KBM-7 (cell line): ENCODE measurements at regions not wholly inside any gene's neighbourhood (a gene's known extent, or its start where the extent isn't known, plus 50 kb on each side); places are given as distances from the start of the nearest gene placed in this dataset.
A peak's percentile ranks its signal among the peaks of the same experiment; 100 is the strongest.

ENCODE experiments used
- DNase-seq: peaks from one replicate; pipeline ENCODE4 v3.0.0-alpha.2; 2015
- in situ Hi-C: fragments of 300-500 bp; cut with MboI; formaldehyde crosslinking; loops from 2 replicates; pipeline ENCODE4 v1.14.3; 2020; ENCODE audit warnings: low sequenced_read_pairs, low pct_unique_long_range_greater_than_20kb, mixed read lengths

DNA sequence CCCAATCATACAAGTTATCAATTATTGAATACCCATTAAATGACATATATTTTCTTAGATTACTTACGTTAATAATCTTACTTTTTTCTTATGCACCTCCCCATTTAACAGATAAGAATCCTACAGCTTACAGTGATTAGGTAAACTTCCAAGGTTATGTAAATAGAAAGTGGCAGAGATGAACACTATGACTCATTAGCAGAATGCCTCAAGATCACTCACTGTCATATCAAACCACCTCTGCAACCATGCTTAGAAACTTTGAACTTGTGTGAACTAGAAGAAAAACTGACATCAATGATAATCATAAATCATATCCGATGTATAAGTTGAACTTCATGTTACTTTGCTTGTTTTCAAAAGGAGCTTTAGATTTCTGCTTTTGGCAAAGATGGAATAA, 911.6 kb upstream of the ARPP21 start:
- peak; percentile 2 for DNase-seq
- in situ Hi-C loops = no loop called here

DNA sequence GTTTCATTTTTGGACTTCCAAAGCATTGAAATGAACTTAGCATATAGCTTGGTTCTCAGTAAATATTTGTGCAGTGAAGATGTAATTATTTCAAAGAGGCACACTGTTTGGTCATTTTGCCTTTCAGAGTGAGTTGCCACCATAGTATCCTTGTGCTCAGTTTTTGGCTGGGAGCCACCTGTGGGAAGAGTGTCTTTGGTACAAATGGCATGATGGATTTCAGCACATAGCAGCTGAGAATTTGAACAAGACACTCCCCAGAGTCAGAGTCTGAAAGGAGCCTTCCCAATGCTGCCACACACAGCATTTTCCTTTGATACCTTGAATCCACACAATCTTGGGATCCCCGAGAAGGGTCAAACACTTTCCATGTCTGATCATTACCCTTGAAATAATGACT, 897.2 kb upstream of the ARPP21 start:
- in situ Hi-C loops = no loop called here
- no peak for DNase-seq

DNA sequence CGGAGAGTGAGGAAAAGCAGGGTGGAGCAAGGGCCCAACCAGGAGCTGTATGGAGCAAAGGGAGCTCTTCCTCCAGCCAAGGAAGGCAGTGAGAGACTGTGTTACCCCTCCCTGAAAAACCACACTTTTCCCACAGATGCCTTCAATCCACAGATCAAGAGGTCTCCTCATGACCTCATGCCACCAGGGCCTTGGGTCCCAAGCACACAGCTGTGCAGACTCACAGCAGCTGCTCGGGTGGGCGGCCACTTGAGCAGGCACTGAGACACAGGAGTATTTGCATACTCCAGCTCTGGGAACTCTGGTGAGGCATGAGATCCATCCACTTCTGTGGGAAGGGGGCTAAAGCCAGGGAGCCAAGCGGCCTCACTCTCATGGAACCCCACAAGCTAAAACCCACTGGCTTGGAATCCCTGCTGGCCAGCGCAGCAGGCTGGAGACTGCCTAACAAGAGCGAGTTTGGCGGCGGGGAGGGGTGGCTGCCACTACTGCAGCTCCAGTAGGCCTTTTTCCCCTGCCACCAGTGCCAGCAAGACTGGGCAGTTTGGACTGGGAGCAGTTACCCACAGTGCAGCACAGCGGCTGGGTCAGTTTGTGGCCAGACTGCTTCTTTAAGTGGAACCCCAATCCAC, 880.6 kb upstream of the ARPP21 start:
- in situ Hi-C loops = no loop called here
- DNase-seq = no peak

DNA sequence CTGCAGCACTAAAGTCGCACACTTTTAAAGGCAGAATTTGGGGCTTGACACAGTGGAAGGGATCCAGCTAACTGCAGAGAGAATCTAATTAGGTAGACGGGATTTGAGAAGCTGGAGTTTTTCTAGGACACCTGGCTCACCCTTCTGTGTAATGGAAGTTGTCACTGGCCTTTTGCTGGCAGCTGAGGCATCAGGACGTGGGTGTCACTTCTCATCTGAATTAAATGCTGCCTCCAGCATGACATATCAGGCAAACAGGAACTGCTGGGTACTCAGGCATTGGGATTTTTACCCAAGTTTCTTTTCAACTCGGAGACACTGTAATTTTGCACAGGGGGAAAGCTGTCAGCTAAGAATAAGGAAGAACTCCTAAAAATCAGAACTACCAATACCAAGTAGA, 861.9 kb upstream of the ARPP21 start:
- in situ Hi-C loops = no loop called here

DNA sequence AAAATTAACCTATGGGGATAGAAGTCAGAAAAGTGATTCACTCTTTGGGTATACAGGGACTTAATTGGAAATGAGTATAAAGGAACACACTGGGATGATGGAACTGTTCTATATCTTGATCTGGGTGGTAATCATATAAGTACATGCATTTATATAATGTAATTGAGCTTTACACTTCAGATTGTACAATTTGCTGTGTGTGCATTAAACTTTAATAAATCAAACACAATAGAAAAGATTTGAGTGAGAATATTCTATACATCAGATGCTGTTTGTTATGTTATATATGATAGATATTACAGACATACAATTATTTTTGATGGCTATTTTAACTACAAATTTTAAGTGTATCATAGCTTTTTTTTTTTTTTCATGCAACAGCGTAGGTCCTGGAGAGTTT, 860.2 kb upstream of the ARPP21 start:
- no peak for DNase-seq
- in situ Hi-C loops = no loop called here

More for the DNA sequence above, 861.9 kb upstream of the ARPP21 start:
- DNase-seq = no peak

DNA sequence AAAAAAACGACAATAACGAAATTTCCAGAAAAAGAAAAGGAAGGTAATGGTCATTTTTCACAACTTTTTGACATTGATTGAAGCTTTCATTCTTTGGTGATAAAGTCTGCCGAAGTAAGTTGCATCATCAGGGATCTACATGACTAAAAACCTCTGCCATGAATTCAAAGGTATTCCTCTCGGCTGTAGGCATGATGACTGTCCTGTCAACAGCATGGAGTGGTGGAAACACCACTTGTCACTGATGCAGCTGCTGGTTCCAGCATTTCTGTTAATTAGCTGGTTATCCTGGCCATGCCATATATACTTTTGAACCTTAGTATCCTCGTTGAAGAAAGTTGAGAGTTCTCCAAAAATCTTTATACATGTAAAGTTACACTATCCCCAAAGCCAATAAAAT, 859.0 kb upstream of the ARPP21 start:
- in situ Hi-C loops = no loop called here

DNA sequence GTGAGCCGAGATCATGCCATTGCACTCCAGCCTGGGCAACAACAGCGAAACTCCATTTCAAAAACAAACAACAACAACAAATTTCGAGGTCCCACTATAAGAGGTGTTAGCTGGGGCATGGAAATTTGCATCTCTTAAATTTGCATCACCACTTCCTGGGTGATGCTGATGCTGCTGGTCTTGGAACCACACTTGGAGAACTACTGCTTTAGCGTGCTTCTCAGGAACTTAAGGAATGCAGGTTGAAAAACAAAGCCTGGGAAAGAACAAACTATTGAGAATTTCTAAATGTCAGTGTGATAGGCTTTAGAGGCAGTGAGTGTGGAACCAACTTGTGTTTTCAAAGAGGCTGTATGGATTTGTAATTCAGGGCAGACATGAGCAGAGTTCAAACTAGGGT, 858.4 kb upstream of the ARPP21 start:
- no peak for DNase-seq
- in situ Hi-C loops = no loop called here

More for the DNA sequence above, 859.0 kb upstream of the ARPP21 start:
- DNase-seq = no peak

DNA sequence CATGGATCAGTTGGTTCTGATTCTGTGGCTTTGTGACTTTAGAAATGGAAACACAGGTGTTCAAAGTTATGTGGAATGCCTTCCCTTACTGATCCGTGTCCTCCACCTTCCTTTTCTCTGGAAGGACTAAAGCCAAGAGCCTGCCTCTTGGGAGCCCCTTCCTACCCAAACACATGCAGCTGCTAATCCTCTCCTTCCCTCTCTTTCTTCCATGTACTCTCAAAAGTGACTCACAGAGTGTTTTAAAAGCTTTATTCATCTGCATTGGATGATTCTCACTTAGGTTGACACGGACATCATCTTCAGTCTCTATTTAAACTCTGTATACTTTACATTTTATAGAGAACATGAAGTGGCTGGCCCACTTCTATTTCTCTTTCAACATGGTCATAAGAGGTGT, 856.5 kb upstream of the ARPP21 start:
- in situ Hi-C loops = no loop called here
- DNase-seq = no peak

DNA sequence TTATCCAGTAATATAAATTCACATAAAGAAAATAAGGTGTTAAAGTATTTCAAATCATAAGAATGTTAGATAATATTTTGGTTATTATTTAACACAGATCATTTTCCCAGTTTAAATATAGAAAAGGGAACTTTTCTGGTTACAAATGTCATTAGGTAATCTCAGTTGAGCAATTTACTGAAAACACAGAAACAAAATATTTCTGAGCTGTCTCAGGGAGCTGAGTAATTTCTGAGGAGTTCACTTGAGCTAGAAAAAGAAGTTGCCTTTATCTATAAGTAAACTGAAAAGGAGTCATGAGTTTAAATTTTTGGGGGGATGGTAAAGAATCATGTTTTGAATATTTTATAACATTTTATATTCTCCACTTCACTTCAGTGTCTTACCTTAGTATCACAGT, 855.4 kb upstream of the ARPP21 start:
- no peak for DNase-seq

DNA sequence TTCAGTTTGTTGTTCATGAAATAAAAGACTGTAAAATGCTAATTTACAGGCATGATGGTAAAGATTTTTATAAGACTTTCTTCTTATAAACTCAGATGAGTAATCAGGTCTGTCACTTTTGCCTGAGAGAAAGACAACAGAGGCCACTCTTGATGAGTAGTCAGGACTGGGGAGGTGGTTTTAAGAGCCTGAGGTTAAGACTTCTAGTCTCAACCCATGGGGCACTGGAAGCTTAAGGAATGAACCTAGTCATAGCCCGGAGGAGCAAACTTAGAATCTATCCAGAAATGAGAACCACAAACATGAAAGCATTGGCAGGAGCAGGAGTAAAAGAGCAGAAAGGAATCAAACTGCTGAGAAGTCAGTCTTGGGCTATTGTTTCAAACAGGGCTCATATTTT, 846.3 kb upstream of the ARPP21 start:
- DNase-seq = no peak
- in situ Hi-C loops = no loop called here

More for the DNA sequence above, 855.4 kb upstream of the ARPP21 start:
- in situ Hi-C loops = no loop called here

DNA sequence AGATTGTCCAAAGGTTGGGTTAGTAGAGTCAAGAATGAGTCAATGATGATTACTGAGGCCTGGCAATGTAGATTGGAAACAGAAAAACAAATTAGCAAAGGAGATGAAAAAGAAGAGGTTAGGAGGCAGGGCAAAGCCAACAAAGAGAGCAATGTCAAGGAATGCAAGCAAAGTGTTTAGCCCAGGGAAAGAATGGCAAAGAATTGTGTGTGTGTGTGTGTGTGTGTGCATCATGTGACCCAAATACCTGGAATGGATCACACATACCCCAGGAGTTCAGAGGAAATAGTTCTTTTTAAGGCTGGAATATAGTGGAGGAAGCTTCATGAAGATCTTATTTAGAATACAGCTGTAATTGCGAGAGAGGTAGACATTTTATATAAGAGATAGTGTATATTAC, 831.7 kb upstream of the ARPP21 start:
- in situ Hi-C loops = no loop called here
- DNase-seq = no peak

DNA sequence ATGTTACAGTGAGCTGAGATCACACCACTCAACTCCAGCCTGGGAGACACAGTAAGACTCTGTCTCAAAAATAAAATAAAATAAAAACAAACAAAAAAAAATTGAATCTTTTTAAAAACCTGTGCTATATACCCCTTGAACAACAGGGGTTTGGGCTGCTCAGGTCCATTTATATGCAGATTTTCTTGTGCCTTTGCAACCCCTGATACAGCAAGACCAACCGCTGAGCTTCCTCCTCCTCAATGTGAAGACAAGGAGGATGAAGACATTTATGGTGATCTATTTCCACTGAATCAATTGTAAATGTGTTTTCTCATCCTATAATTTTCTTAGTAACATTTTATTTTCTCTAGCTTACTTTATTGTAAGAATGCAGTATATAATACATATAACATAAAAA, 831.0 kb upstream of the ARPP21 start:
- DNase-seq = no peak
- in situ Hi-C loops = no loop called here

DNA sequence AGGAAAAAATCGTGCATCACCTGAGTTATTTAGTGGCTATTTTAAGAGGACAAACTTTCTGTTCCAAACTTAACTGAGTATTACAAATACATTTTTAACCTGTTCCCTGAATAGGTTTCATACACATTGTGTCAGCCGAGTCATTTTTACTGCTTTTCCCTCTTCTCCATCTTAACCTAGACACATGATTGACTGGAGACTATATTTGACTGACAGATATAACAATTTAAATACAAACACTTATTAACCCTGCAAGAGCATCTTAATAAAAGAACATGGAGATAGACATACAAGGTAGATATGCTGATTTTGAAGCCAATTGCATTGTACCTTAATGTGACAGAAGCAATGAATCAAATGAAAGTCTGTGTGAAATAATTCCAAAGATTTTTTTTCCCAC, 810.5 kb upstream of the ARPP21 start:
- in situ Hi-C loops = no loop called here
- DNase-seq = no peak

DNA sequence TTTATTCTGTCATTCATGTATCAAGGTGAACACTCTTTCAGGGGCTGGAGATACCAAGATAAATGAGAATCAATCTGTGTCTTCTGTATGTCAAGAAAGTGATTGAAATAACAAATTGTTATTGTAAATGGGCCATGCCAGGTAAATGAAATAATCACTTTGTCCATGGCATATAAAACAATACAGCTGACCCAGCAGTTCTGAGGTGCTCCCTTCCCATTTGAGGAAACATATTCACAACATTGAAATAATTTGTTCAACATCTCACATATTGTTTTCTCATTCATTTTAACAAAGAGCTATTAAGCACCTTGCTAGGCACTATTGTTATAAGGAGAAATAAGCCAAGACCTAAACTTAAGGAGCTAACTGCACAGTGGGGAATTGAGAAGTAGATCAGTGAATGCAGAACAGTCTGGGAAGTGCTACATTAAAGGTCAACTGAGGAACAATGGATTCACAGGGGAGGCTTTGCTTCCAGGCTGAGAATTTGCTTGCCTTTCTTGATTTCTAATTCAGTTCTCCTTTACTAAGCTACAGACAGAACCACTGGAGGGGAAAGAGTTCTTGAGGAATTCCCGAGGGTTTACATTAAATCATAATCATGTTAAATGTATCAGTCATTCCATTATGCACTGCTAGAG, 806.3 kb upstream of the ARPP21 start:
- DNase-seq = no peak
- in situ Hi-C loops = no loop called here

DNA sequence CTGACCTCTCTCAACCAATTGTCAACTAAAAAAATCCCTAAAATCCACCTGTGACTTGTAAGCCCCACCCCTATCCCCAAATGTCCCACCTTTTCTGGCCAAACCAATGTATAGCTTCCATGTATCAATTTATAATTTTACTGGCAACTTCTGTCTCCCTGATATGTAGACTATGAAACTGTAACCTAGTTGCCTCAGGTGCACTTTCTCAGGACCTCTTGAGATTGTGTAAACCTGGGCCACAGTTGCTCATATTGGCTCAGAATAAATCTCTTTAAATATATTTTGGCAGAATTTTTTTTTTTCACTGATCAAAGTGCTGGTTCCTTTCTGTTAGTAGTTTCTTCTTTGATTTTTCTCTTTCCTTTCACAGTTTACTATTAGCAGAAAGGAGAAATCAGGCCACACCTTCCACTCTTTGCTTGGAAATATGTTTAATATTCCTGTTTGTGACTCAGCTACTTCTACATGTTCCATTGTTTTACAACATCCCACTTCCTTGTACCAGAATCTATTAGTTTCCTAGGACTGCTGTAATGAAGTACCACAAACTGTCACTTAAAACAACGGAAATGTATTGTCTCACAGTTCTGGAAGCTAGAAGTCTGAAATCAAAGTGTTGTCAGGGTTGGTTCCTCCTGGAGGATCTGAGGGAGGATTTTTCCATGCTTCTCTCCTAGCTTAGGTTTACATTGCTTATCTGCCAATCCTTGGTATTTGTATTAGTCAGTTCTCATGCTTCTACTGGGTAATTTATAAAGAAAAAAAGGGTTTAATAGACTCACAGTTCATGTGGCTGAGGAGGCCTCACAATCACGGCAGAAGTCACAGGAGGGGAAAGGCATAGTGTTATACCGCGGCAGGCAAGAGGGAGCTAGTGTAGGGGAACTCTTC, 801.2 kb upstream of the ARPP21 start:
- DNase-seq = no peak
- in situ Hi-C loops = no loop called here

DNA sequence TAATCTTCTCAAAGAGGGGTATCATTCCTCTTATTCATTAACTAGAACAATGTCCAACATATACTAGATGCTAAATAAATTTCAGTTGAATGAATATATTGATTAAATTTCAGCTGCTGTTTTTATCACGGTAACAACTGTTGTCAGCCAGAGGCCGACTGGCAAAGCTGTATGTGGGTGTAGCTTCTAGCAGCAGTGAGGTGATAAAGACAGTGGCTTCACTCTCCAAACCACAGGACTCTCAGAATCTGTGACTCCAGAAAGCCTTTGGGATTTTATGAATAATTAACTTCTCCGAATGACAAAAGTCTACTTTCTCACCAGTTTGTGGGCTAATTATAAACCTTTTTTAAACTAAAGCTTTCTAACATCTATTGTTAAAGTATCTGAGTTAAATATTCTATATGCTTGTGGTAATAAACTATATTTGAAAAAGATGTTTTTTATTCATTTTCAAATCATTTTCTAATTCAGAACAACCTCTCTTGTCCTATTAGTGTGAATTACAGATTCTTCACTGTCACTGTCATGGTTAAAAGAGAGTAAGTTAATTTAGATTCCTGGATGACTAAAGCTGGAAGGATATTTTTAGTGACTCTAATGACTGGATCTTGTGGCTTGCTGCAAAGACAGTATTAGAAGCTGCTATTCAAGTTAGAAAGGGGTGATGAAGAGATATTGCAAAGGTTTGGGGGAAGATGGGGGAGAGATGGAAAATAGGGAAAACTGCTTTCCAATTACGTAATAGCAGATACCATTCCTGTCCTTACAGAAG, 796.4 kb upstream of the ARPP21 start:
- no peak for DNase-seq
- in situ Hi-C loops = no loop called here

DNA sequence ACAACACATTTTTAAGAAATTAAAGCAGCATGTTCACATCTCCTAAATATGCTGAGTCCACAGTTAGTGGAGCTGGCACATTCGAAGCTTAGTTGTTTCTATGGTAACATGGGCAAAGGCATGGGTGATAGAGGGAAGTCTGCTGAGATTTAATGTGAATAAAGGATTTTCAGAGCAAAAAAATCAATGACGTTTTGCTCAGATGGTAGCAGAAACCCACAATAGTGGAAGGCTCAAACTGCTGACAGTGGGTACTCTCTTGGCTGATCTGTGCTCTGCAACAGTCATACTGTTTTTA, 795.1 kb upstream of the ARPP21 start:
- no peak for DNase-seq
- in situ Hi-C loops = no loop called here

DNA sequence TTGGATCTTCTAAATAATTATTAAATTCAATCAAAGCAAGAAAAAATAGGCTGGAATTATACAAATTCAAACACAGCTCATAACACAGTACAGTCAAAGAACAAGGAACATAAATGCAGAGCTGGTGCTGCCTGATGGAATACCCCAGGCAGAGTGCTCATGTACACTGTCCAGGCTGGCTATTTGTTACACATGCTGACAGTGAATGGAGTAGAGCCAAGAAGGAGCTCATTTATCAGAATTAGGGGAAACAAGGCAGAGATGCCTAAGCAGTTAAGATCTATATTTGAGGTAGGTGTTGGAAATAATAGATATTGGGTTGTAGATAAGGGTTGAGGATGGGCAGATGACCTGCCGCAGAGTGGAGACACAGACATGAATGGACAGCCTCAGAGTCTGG, 788.2 kb upstream of the ARPP21 start:
- no peak for DNase-seq
- in situ Hi-C loops = no loop called here

DNA sequence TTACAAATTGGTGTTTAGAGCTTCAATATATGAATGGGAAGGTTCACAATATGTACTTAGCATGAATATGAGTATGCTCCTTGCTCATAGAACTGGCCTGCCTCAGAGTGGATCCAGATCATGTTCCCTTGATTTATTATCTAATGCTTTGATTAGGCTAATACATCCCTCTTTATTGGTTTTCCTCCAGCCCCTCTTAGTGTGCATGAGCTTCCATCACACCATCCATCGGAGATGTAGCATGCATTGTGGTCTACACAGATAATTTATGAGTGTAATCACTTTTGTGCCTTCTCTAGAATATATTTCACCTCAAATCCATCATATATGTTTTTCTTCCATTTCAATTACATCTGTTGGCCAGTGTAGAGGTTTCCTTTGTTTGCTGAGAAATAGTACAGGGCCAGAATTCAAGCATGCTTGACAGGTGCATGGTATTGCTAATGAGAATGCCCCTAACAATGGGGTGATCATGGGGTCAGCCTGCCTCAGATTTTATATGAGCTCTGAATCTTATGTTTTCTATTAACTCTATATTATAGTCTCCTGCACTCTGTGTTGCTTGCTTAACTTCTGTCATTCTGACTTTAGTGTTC, 786.4 kb upstream of the ARPP21 start:
- in situ Hi-C loops = no loop called here
- no peak for DNase-seq
